ENCODE measurements at regions not wholly inside any gene's neighbourhood (a gene's known extent, or its start where the extent isn't known, plus 50 kb on each side); places are given as distances from the start of the nearest gene placed in this dataset.
A peak's percentile ranks its signal among the peaks of the same experiment; 100 is the strongest.

DNA sequence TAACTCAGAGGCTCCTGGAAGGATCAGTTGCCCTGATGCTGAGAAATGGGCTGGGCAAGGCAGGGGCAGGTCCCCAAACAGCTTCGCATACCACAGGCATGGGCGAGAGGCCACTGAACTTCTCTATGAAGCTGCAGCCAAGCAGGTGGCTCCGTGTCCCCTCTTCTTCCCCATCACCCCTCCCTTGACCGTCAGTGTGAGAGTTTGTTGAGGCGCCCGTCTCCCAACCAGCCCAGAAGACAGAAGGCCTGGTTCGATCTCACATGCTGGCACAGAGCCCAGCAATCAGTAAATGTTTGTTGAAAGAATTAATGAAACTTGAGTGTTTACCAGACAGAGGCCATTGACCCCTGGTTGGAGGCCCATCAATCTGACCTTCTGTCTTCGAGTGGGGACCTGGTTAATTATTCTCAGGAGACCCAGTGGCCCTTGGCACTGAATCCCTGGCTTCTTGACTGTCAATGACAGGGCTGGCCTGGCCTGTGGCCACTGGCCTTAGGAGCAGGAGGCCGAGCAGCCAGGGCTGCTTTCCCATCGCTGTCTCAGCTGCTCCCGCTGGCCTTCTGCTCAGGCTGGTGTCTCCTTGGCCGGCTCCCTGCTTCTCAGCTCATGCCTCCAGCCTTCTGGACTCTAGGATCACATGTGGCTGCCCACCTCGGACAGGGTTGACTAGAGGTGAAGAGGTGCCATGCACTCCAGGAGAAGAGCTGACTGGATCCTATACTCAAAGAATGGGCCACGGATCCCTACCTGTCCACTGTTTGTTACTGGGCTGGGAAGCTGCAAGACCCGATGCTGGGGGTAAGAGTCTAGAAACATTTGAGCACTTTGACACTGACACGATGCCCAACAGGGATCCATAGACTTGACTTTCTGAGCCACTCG is 113.4 kb downstream of the ASB7 start:
- no peaks in the 10 kb centered on the region for H3K4me1 Mint-ChIP-seq
- ChIA-PET POLR2A (ENCODE audit: partially characterized antibody) (no interaction called here), CTCF (ENCODE audit: partially characterized antibody) (no interaction called here)
- H3K4me3 Mint-ChIP-seq: no peak overlapping the region
- H3K9me3 Mint-ChIP-seq: peaks cover 0 to 1% (median 0%) of the 10 kb centered on the region in 8 donors
- Histone ChIP-seq H3K36me3 (ENCODE audit: insufficient read depth, low read length) (no peaks in the 10 kb centered on the region), H3K27ac (ENCODE audit: low read depth, low read length) (no peak overlapping the region), H3K27me3 (ENCODE audit: insufficient read depth, low read length) (no peaks in the 10 kb centered on the region), H3K9me3 (ENCODE audit: control insufficient read depth in 1 of 2, low read length in 2 of 2) (no peaks in the 10 kb centered on the region), H3K4me1 (ENCODE audit: insufficient read depth, low read length) (no peaks in the 10 kb centered on the region), H3K4me3 (ENCODE audit: low read length in 2 of 2) (no peak overlapping the region)
- no peak overlapping the region for H3K27ac Mint-ChIP-seq
- DNase-seq: no peak
- H3K36me3 Mint-ChIP-seq: no peaks in the 10 kb centered on the region
- intact Hi-C loops (cut with micrococcal nuclease): no loop called here
- H3K27me3 Mint-ChIP-seq: peaks cover 2 to 3% of the 10 kb centered on the region in 2 donors

DNA sequence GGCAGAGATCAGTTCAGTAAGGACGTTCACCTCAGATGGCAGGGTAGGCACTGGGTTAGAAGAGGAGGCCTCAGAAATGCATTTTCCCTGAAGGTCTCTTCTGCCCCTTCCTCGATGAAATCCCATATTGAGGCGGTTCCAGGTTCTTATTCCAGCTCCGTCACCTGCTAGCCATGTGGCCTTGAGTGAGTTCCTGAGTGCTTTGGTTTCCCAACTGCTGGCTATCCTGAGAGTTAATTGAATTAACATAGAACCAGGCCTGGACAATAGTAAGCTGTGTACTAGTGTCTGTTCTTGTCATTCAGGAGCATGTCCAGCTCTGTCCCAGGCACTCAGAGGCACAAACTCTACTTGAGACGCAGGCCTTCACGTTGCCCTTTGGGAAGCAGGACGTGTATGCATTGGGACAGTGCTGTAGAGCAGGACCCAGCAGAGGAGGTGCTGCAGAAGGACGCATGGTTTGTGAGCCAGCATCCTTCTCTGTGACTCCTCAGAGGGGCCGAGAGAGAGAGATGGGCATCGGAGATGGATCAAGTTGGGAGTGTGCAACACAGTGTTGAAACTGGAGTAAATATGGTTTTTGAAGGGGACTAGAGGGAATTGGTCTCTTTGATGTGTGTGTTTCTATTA is 114.2 kb downstream of the ASB7 start:
- Histone ChIP-seq H3K9me3 (ENCODE audit: control insufficient read depth in 1 of 2, low read length in 2 of 2) (no peaks in the 10 kb centered on the region), H3K27me3 (ENCODE audit: insufficient read depth, low read length) (no peaks in the 10 kb centered on the region), H3K36me3 (ENCODE audit: insufficient read depth, low read length) (no peaks in the 10 kb centered on the region), H3K4me3 (ENCODE audit: low read length in 2 of 2) (no peak overlapping the region), H3K27ac (ENCODE audit: low read depth, low read length) (no peak overlapping the region), H3K4me1 (ENCODE audit: insufficient read depth, low read length) (no peaks in the 10 kb centered on the region)
- H3K27ac Mint-ChIP-seq: no peak overlapping the region
- peaks cover 2 to 3% of the 10 kb centered on the region in 2 donors for H3K27me3 Mint-ChIP-seq
- intact Hi-C loops (cut with micrococcal nuclease): no loop called here
- CTCF ChIA-PET (ENCODE audit: partially characterized antibody): no interaction called here
- H3K36me3 Mint-ChIP-seq: no peaks in the 10 kb centered on the region
- H3K4me3 Mint-ChIP-seq: no peak overlapping the region
- no peaks in the 10 kb centered on the region for H3K4me1 Mint-ChIP-seq
- H3K9me3 Mint-ChIP-seq: no peaks in the 10 kb centered on the region
- DNase-seq: no peak
- POLR2A ChIA-PET (ENCODE audit: partially characterized antibody): no interaction called here

DNA sequence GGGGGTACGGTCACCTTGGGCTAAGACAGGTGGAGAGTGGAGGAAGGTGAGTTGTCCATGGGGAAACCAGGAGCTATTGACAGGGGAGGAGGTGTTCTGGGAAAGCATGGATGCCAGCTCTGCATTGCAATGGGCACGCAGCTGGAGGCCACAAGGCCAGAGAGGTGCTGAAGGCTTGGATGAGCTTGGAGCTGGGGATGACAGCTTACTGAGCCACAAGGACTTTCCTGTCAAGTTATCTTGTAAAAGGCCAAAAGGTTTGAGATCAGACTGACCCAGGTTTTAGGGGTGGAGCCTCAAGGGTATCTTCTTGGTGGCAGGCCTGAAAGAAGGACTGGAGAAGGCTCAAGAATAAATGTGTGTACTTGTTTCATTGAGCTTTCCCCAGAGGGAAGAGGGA is 115.2 kb downstream of the ASB7 start:
- Histone ChIP-seq H3K27me3 (ENCODE audit: insufficient read depth, low read length) (no peaks in the 10 kb centered on the region), H3K9me3 (ENCODE audit: control insufficient read depth in 1 of 2, low read length in 2 of 2) (no peaks in the 10 kb centered on the region), H3K4me3 (ENCODE audit: low read length in 2 of 2) (no peak overlapping the region), H3K36me3 (ENCODE audit: insufficient read depth, low read length) (no peaks in the 10 kb centered on the region), H3K4me1 (ENCODE audit: insufficient read depth, low read length) (no peaks in the 10 kb centered on the region), H3K27ac (ENCODE audit: low read depth, low read length) (no peak overlapping the region)
- no peak for DNase-seq
- Mint-ChIP-seq H3K4me3 (no peak overlapping the region), H3K4me1 (no peaks in the 10 kb centered on the region), H3K36me3 (no peaks in the 10 kb centered on the region), H3K27ac (no peak overlapping the region), H3K9me3 (no peaks in the 10 kb centered on the region), H3K27me3 (peaks cover 2 to 3% of the 10 kb centered on the region in 2 donors)
- intact Hi-C loops (cut with micrococcal nuclease): no loop called here
- CTCF ChIA-PET (ENCODE audit: partially characterized antibody): no interaction called here
- POLR2A ChIA-PET (ENCODE audit: partially characterized antibody): no interaction called here

DNA sequence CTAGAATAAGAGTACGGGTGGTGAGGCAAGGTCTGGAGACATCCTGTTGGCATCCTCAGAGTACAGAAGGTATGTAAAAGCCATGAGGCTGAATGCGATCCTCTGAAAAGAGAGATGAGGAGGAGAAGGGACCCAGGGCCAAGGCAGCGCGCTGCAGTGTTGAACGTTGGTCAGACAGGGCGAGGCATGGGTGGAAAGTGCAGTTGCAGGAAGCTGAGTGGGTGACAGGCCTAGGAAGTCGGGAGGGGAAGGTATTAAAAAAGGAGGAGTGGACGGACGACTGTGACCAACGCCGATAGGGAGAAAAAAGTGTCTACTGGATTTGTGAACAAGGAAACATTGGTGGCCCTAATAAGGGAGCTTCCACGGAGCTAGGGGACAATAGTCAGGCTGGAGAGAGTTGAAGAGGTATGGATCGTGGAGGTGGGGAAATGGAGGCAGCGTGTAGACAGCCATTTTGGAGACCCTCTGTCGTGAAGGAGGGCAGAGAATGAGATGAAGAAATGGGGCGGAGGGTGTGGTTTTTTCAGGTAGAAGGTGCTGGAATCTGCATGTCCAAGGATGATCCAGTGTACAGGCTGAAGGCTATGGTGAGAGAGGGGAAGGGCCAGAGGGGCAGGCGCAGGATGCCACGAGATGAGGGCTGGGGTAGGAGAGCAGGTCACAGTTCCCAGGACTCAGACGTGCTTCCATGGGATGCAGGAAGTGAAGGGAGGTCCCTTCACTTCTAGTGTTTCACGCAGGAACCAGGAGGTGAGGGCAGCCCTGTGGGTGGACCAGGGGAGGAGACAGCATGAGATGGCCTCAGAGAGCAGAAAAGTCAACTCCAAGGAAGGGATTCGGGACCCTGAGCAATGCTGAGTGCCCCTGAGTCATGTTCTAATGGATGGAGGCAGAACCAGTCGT is 115.9 kb downstream of the ASB7 start:
- H3K27me3 Mint-ChIP-seq: peaks cover 2 to 3% of the 10 kb centered on the region in 2 donors
- H3K4me3 ChIP-seq (ENCODE audit: low read length in 2 of 2): no peak overlapping the region
- H3K27me3 ChIP-seq (ENCODE audit: insufficient read depth, low read length): no peaks in the 10 kb centered on the region
- POLR2A ChIA-PET (ENCODE audit: partially characterized antibody): no interaction called here
- CTCF ChIA-PET (ENCODE audit: partially characterized antibody): no interaction called here
- H3K9me3 ChIP-seq (ENCODE audit: control insufficient read depth in 1 of 2, low read length in 2 of 2): no peaks in the 10 kb centered on the region
- H3K4me1 ChIP-seq (ENCODE audit: insufficient read depth, low read length): no peaks in the 10 kb centered on the region
- intact Hi-C loops (cut with micrococcal nuclease): no loop called here
- no peaks in the 10 kb centered on the region for H3K36me3 Mint-ChIP-seq
- no peak overlapping the region for H3K27ac ChIP-seq (ENCODE audit: low read depth, low read length)
- no peaks in the 10 kb centered on the region for H3K4me1 Mint-ChIP-seq
- H3K9me3 Mint-ChIP-seq: no peaks in the 10 kb centered on the region
- DNase-seq: no peak
- H3K36me3 ChIP-seq (ENCODE audit: insufficient read depth, low read length): no peaks in the 10 kb centered on the region
- H3K27ac Mint-ChIP-seq: peak overlapping the region in 1 of 7 donors; percentile 16
- no peak overlapping the region for H3K4me3 Mint-ChIP-seq

DNA sequence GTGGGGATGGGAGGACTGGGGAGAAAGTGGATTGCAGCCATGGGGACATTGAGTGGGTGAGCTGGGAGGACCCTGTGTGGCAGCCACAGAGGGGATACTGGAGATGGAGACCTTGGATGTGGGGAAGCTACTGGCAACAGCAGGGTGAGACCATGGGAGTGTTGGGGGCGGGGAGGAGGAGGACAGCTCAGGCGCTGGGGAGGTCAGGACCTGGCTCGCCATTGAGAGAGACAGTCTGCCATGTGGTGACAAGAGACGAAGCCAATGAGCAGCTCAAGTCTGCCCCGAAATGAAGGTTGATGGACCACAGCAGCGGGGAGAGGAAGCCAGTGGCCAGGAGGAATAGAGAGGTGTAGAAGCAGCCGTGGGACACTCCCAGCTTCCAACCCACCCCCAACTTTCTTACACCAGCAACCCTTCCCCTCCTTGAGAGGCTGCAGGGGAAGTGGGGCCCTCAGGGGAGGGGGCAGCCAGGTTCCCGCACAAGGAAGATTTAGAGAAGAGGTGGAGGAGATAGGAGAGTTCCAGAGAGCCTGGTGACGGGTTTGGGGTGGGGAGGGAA is 118.1 kb downstream of the ASB7 start:
- no peak for DNase-seq
- H3K4me1 ChIP-seq (ENCODE audit: insufficient read depth, low read length): no peaks in the 10 kb centered on the region
- no peaks in the 10 kb centered on the region for H3K27me3 ChIP-seq (ENCODE audit: insufficient read depth, low read length)
- POLR2A ChIA-PET (ENCODE audit: partially characterized antibody): no interaction called here
- H3K4me3 ChIP-seq (ENCODE audit: low read length in 2 of 2): no peak overlapping the region
- intact Hi-C loops (cut with micrococcal nuclease): no loop called here
- no peaks in the 10 kb centered on the region for H3K36me3 ChIP-seq (ENCODE audit: insufficient read depth, low read length)
- Mint-ChIP-seq H3K4me3 (no peak overlapping the region), H3K9me3 (no peaks in the 10 kb centered on the region), H3K36me3 (no peaks in the 10 kb centered on the region), H3K27me3 (peaks cover 2 to 3% of the 10 kb centered on the region in 2 donors), H3K27ac (peak overlapping the region in 1 of 7 donors; percentile 71), H3K4me1 (no peaks in the 10 kb centered on the region)
- no peak overlapping the region for H3K27ac ChIP-seq (ENCODE audit: low read depth, low read length)
- H3K9me3 ChIP-seq (ENCODE audit: control insufficient read depth in 1 of 2, low read length in 2 of 2): no peaks in the 10 kb centered on the region
- CTCF ChIA-PET (ENCODE audit: partially characterized antibody): no interaction called here

DNA sequence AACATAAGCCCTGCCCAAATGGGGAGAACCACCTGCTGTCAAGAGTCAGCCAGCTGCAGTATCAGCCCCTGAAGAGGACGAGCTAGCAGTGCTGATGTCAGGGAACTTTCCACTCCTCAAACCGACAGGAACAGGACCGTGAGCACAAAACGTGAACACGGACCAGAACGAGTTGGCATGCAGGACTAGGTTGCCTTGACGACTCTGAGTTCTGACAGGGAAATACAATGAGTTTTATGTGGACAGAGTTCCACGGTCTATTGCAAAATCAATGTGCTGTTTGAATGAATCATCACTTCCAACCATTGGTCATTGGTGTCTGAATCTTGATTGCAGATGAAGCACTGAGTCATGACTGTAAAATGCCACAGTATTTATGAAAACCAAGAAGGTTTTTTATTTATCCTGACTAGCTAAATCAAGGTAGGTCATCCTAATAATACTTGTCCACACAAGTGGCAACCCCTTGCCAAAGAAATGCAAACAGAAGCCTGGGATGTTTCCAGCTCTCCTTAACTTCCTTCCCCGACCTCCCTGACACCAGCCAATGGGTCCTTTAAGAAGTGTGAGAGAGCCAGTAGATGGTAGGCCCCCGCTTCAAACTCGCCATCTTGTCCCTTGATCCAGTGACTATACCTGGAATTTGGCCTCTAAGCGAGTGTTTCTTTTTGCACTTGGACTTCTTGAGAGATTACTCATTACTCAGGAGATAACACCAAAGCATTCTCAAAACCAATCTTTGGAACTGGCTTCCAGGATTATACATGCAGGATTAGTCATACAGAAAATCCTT is 119.6 kb downstream of the ASB7 start:
- intact Hi-C loops (cut with micrococcal nuclease): no loop called here
- CTCF ChIA-PET (ENCODE audit: partially characterized antibody): no interaction called here
- POLR2A ChIA-PET (ENCODE audit: partially characterized antibody): no interaction called here
- no peaks in the 10 kb centered on the region for H3K9me3 Mint-ChIP-seq
- DNase-seq: no peak
- no peaks in the 10 kb centered on the region for H3K4me1 Mint-ChIP-seq
- H3K4me3 Mint-ChIP-seq: no peak overlapping the region
- Histone ChIP-seq H3K9me3 (ENCODE audit: control insufficient read depth in 1 of 2, low read length in 2 of 2) (no peaks in the 10 kb centered on the region), H3K27ac (ENCODE audit: low read depth, low read length) (no peak overlapping the region), H3K4me3 (ENCODE audit: low read length in 2 of 2) (no peak overlapping the region), H3K27me3 (ENCODE audit: insufficient read depth, low read length) (no peaks in the 10 kb centered on the region), H3K36me3 (ENCODE audit: insufficient read depth, low read length) (no peaks in the 10 kb centered on the region), H3K4me1 (ENCODE audit: insufficient read depth, low read length) (no peaks in the 10 kb centered on the region)
- no peak overlapping the region for H3K27ac Mint-ChIP-seq
- H3K27me3 Mint-ChIP-seq: peaks cover 2 to 3% of the 10 kb centered on the region in 2 donors
- H3K36me3 Mint-ChIP-seq: no peaks in the 10 kb centered on the region

Measured in CD4-positive, alpha-beta memory T cell (primary cell).